GM18508 (cell line): ENCODE measurements at regions not wholly inside any gene's neighbourhood (a gene's known extent, or its start where the extent isn't known, plus 50 kb on each side); places are given as distances from the start of the nearest gene placed in this dataset.
"Not testable (repeated sequence)": the region's sequence is repeated elsewhere in the genome, so short reads cannot be mapped to it uniquely, and the experiment has no call there.

Source experiments
- ATAC-seq: cut with Tn5 transposase; IDR thresholded peaks from one replicate; pipeline ENCODE4 v1.9.1; 2021; ENCODE audit warnings: moderate number of reproducible peaks; ENCODE audit not compliant: insufficient read depth, unreplicated experiment

DNA sequence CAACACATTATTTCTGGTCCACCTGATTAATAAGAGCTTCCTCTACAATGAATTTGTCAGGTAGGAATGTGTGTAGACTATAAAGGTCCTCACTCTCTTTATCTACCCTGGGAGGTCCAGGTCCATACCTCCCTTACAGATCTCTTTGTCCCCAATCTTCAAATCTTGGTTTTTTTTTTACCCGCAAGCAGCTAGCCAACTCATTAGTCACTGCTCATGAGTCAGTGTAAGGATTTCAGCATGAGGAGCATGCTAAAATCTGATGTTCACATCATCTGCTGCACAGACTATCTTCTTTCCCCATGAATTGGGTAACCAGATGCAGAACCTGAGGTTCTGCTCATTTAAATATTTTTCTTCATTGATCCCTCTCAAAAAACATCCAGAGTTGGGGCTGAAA lies 397.0 kb upstream of the ISX start:
- no peak for ATAC-seq

- not testable (repeated sequence) for ATAC-seq
Observed at GRCh38 chr22:34683031-34683430, 382.9 kb upstream of the ISX start.

GRCh38 chr22:34684278-34684677 lies 381.7 kb upstream of the ISX start:
- ATAC-seq, result not testable (repeated sequence)

DNA sequence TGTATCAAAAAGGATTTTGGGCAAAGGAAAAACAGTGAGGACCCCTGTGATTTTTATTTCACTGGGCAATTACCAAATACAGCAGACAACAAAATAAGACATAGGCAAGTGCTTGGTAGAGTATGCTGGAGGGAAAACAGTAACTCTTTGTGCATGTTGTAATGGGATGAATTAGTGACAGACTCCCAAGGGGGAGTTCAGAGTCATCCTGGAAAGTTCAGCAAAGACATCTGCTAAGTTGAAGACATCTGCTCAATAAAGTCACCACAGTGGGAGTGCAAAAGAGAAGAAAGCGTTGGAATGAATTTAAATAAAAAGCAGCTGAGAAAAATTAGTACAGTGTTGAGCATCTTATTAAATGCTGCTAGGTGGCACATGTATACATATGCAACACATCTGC lies 378.8 kb upstream of the ISX start:
- no peak for ATAC-seq

- no peak for ATAC-seq
Observed at GRCh38 chr22:34688825-34689224, 377.1 kb upstream of the ISX start.

- no peak for ATAC-seq
Observed at GRCh38 chr22:34696557-34696956, 369.4 kb upstream of the ISX start.

- ATAC-seq, result no peak
Observed at GRCh38 chr22:34702279-34702678, 363.7 kb upstream of the ISX start.

DNA sequence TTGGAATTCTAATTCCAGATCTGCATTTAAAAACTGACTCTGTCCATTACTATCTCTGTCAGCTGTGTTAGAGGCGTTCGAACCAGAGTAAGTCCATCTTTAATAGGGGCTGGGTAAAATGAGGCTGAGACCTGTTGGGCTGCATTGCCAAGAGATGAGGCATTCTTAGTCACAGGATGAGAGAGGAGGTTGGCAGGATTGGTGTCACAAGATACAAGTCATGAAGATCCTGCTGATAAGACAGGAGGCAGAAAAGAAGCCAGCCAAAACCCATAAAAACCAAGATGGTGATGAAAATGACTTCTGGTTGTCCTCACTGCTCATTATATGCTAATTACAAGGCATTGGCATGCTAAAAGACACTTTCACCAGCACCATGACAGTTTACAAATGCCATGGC lies 356.3 kb upstream of the ISX start:
- no peak for ATAC-seq

- no peak for ATAC-seq
Observed at GRCh38 chr22:34722901-34723300, 343.1 kb upstream of the ISX start.

GRCh38 chr22:34736081-34736480 lies 329.9 kb upstream of the ISX start:
- ATAC-seq, result no peak

- no peak for ATAC-seq
Observed at GRCh38 chr22:34738661-34739400, 327.1 kb upstream of the ISX start.

DNA sequence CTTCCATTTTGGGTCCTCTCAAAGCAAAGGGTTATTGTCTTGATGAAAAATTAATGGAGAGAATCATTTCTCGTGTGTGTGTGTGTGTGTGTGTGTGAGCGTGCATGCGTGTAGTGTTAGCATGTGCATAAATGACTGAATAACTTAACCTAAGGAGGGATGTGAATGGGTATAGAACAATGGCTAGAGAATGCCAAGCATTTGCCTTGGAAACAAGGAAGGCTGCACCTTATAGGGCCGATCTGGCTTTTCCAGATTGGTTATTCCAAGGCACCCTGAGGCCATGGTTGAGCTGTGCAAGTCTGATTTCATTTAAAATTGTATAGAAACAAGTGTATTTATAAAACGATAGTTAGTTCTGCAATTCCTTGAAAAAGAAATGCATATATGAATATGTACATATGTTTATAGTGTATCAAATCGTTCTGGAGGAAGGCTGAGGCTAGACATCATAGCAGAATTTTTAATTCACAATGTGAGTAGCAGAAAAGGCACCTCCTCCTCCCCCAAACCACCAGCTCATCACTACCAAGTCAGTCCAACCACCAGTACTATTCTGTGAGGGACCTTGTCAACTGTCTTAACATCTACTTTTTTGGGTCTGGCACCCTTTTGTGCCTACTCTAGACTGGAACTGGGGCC lies 322.7 kb upstream of the ISX start:
- ATAC-seq, result no peak

- no peak for ATAC-seq
Observed at GRCh38 chr22:34760276-34761008, 305.5 kb upstream of the ISX start.

DNA sequence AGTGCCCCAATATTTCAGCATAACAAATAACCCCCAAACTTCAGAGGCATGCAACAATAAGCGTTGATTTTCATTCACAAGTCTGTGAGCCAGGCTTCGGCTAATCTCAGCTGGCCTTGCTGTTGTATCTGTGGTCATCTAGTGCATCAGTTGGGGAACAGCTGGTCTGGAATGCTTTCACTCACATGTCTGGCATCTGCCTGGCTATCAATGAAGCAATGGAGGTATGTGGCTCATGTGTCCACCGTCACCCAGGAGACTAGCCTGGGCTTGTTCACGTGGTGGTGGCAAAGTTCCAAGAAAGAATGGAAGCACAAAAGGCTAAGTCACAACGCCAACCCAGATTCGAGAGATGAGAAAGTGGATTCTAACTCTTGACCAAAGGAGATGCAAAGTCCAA lies 304.8 kb upstream of the ISX start:
- ATAC-seq, result no peak

DNA sequence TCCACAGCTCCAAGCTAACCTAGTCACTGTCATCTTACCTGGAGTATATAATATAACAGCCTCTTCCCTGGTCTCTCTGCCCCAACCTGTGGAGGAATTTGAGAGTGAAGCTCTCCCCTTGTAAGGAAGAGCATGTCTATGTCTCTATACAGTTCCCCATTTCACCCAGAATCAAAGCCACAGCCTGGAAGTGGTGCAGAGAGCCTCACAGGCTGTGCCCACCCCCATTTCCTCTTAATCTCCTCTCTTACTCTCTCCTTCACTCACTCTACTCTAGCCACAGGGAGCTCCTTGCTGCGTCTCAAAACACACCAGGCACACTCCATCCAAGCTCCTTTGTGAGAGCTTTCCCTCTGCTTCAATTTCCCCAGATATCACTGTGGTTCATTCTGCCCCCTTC lies 302.5 kb upstream of the ISX start:
- ATAC-seq, result no peak

DNA sequence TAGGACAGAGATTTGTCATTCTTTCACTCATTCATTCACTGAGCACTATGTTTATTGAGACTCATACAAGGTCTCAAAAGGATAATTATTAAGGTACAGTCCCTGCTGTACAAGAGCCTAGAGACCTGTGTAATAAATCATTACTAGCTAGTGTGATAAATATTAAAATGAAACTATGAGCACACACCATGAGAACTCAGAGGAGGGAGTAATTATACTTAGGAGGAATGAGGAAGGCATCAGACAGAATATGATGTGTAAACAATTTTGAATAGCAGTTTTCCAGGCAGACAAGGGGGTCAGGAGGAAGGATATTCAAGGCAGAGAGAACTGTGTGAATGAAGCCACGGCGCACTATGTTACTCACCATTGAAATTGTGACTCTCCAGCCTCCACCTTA lies 300.8 kb upstream of the ISX start:
- ATAC-seq, result no peak

DNA sequence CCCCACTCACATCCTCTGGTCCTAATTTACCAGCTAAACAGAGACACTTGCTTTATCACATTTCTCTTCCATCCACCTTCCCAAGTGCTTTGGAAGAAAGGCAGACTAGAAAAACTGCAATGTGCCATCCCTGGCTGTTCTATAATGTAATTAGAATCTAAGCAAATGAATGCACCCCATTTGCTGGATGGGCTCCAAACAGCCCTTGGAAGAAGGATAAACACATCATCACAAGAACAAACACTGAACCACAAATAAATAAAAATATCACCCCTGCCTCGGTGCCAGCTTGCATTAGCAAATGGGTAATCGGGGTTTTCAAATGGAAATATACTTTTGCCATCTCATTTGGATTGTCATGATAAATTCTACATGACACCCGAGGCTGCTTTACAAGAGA lies 296.6 kb upstream of the ISX start:
- ATAC-seq, result no peak

DNA sequence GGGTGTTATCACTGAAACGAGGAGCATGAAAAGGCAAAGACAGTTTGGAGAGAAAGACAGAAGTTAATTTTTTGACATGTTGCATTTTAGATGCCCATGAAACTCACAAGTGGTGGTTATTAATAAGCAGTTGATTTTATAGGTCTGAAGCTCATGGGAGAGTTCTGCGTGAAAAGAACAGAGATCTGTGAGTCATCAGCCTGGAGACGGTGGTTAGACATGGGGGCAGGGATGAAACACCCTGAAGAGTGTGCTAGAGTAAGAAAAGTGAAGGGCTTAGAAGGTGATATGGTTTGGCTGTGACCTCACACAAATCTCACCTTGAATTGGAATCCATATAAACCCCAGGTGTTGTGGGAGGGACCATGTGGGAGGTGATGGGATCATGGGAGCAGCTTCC lies 289.1 kb upstream of the ISX start:
- no peak for ATAC-seq

DNA sequence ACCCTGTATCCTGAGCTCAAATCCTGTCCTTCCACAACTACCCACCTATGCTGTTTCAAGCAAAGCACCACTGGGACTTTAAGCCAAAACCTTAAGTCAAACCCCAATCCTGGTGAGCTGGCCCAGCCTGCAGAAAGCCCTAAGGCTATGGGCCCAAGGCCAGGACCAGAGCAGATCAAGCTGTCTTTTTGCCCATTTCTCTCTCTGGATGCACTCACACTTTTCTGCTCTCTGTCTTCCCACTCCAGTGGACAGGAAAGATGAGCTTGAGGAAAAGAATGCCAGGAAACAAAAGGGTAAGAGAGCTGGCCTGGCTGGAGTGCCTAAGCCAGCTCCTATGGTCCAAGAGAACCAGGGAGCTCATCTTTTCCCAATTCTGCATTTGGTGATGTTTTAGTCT lies 284.3 kb upstream of the ISX start:
- no peak for ATAC-seq

DNA sequence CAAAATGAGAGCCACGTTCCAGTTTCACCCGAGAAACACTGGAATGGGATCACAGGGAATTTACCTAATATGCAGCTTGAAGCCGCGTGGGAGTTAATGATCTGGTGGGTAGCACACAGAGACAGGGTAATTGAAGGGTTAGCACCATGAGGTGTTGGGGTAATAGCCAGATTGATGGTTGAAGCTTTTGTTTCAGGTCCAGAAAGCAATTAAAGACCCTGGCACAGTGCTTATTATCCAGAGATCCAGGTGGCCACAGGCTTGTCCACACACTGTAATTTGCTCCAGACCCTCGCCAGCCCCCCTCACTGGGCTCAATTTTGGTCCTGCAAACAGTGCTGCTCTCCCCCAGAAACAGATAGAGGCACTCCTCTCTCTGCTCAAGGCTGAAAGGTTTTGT lies 282.5 kb upstream of the ISX start:
- ATAC-seq, result no peak

DNA sequence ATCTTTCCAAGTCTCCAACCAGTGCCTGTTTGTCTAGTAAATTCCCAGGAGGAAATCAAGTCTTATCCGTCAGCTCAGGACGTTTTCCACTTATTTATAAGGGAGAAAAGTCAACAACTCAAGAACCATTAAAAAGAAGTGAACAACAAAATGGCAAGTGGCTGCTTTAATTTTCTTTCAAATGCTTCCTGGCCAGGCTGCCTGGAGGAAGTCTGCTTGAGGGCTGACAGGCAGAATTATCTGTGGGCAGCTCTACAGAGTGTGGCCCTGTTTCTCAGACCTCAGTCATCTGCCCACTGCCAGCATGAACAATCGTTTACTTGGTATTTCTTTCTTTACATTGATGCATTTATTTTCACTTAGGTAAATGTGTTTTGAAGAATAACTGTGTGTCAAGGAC lies 281.9 kb upstream of the ISX start:
- no peak for ATAC-seq

GRCh38 chr22:34797826-34798225 lies 268.1 kb upstream of the ISX start:
- ATAC-seq, result no peak
